Smooth muscle cell (in vitro differentiated cells): ENCODE measurements at regions not wholly inside any gene's neighbourhood (a gene's known extent, or its start where the extent isn't known, plus 50 kb on each side); places are given as distances from the start of the nearest gene placed in this dataset.

Source experiments
- DNase-seq: peaks from one replicate; lab custom pipeline; 2025; ENCODE audit not compliant: unreplicated experiment; lab: John Stamatoyannopoulos, UW
- H2AFZ ChIP-seq: fragments of 200-600 bp; sonication (generic); 2 replicates; pipeline ENCODE4 v1.6.0; 2016; ENCODE audit warnings: antibody characterized with exemption, low read depth, mild to moderate bottlenecking
- H3F3A ChIP-seq: fragments of 200-600 bp; sonication (generic); 2 replicates; pipeline ENCODE4 v1.6.0; 2017; ENCODE audit warnings: antibody characterized with exemption, low read depth
- H3K27ac ChIP-seq: fragments of 200-600 bp; sonication (generic); 2 replicates; pipeline ENCODE4 v1.5.1; 2016; ENCODE audit warnings: low read depth, mild to moderate bottlenecking
- H3K27me3 ChIP-seq: fragments of 200-600 bp; sonication (generic); 2 replicates; pipeline ENCODE4 v1.6.1; 2016; ENCODE audit warnings: low read depth, mild to moderate bottlenecking
- H3K36me3 ChIP-seq: fragments of 200-600 bp; sonication (generic); 2 replicates; pipeline ENCODE4 v1.5.1; 2016; ENCODE audit warnings: low read depth
- H3K4me1 ChIP-seq: fragments of 200-600 bp; sonication (generic); 2 replicates; pipeline ENCODE4 v1.5.1; 2016; ENCODE audit warnings: low read depth
- H3K4me2 ChIP-seq: fragments of 200-600 bp; sonication (generic); 2 replicates; pipeline ENCODE4 v1.6.0; 2016; ENCODE audit warnings: mild to moderate bottlenecking
- H3K4me3 ChIP-seq: fragments of 200-600 bp; sonication (generic); 2 replicates; pipeline ENCODE4 v1.5.1; 2016; ENCODE audit warnings: mild to moderate bottlenecking
- H3K79me2 ChIP-seq: fragments of 200-600 bp; sonication (generic); 2 replicates; pipeline ENCODE4 v1.6.0; 2016; ENCODE audit warnings: low read depth, mild to moderate bottlenecking
- H3K9ac ChIP-seq: fragments of 200-600 bp; sonication (generic); 2 replicates; pipeline ENCODE4 v1.6.0; 2016; ENCODE audit warnings: low read depth
- H3K9me3 ChIP-seq: fragments of 200-600 bp; sonication (generic); replicated peaks from 2 replicates; pipeline ENCODE4 v1.5.1; 2016; ENCODE audit warnings: low read depth
- H4K20me1 ChIP-seq: fragments of 200-600 bp; sonication (generic); 2 replicates; pipeline ENCODE4 v1.6.0; 2016; ENCODE audit warnings: low read depth
- whole genome bisulfite sequencing: methylation state at CpG from one replicate; pipeline ENCODE4 v1.1.7; 2016; ENCODE audit warnings: low lambda C conversion rate; 5-methylcytosine and 5-hydroxymethylcytosine counted together
- TF ChIP-seq, protein P1 (sequence below): fragments of 200-600 bp; sonication (generic); IDR thresholded peaks from 2 replicates; pipeline ENCODE4 v1.5.1; 2017; ENCODE audit warnings: borderline replicate concordance, mild to moderate bottlenecking, antibody characterized with exemption; ENCODE audit not compliant: insufficient read depth, poor library complexity, severe bottlenecking

DNA sequence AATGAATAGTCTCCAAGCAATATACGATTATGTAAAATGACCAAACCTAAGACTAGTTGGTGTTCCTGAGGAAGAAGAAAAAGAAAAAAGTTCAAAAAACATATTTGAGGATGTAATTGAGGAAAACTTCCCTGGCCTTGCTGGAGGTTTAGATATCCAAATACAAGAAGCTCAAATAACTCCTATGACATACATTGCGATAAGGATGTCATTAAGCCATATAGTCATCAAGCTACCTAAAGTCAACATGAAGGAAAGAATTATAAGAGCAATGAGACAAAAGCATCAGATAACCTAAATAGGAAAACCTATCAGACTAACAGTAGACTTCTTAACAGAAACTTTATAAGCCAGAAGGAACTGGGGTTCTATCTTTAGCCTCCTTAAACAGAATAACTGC is 231.1 kb downstream of the TUSC7 start:
- Histone ChIP-seq H3K27ac (no peak overlapping the region), H3K4me1 (no peaks in the 10 kb centered on the region), H3K4me3 (no peak overlapping the region), H4K20me1 (no peaks in the 10 kb centered on the region), H3K9me3 (no peaks in the 10 kb centered on the region), H3K79me2 (no peaks in the 10 kb centered on the region), H3F3A (no peaks in the 10 kb centered on the region), H3K36me3 (no peaks in the 10 kb centered on the region), H3K4me2 (no peak overlapping the region), H2AFZ (no peak overlapping the region), H3K9ac (no peak overlapping the region), H3K27me3 (no peaks in the 10 kb centered on the region)
- 93% methylated on average over 2 of the region's 2 CpGs for WGBS
- TF ChIP-seq, protein P1, sequence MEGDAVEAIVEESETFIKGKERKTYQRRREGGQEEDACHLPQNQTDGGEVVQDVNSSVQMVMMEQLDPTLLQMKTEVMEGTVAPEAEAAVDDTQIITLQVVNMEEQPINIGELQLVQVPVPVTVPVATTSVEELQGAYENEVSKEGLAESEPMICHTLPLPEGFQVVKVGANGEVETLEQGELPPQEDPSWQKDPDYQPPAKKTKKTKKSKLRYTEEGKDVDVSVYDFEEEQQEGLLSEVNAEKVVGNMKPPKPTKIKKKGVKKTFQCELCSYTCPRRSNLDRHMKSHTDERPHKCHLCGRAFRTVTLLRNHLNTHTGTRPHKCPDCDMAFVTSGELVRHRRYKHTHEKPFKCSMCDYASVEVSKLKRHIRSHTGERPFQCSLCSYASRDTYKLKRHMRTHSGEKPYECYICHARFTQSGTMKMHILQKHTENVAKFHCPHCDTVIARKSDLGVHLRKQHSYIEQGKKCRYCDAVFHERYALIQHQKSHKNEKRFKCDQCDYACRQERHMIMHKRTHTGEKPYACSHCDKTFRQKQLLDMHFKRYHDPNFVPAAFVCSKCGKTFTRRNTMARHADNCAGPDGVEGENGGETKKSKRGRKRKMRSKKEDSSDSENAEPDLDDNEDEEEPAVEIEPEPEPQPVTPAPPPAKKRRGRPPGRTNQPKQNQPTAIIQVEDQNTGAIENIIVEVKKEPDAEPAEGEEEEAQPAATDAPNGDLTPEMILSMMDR: no peak
- DNase-seq: no peak

DNA sequence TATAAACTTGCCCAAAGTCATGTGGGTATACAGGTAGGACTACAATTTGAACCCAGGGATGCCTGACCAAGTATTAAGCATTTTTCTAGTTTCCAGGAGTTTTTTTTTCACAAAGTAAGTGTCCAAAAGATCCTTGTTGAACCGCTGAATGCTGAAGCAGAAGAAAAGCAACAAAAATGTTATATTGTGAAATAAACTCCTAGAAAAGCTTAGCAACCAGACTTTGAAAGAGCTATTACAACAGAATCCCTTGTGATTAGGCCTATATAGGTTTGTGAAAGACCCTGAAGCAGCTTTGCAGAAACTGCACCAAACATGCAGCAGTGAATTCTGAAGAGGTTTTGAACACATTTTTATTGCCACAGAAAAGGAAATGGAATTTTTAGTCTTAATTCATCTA is 236.8 kb downstream of the TUSC7 start:
- no peak overlapping the region for H3K9ac ChIP-seq
- WGBS: 92% methylated on average over 1 of the region's 1 CpG
- no peak overlapping the region for H2AFZ ChIP-seq
- no peaks in the 10 kb centered on the region for H3K79me2 ChIP-seq
- DNase-seq: no peak
- H3K4me3 ChIP-seq: no peak overlapping the region
- no peaks in the 10 kb centered on the region for H3K9me3 ChIP-seq
- H3K4me2 ChIP-seq: no peak overlapping the region
- H3K4me1 ChIP-seq: peaks cover 19% of the 10 kb centered on the region
- no peaks in the 10 kb centered on the region for H3F3A ChIP-seq
- H4K20me1 ChIP-seq: no peaks in the 10 kb centered on the region
- TF ChIP-seq, protein P1: no peak
- no peak overlapping the region for H3K27ac ChIP-seq
- no peaks in the 10 kb centered on the region for H3K36me3 ChIP-seq
- H3K27me3 ChIP-seq: no peaks in the 10 kb centered on the region

DNA sequence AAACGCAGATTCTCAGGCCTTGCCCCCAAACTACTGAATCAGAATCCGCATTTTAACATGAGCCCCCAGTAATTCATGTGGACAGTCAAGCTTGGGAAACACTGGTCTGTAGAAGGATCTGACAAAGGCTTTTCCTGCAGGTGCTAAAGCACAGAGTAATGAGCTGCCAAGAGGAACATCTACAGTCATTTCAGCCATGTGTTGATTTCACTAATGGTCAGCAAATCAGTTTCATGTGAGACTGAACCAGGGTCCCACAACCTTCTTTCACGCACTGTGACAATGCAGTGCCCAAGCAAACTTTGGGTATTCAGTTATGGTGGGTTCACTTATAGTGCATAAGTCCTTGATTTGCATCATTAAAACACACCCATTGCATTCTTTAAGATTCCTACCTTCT is 237.6 kb downstream of the TUSC7 start:
- 95% methylated on average over 3 of the region's 3 CpGs for WGBS
- H3K4me1 ChIP-seq: peaks cover 19% of the 10 kb centered on the region

DNA sequence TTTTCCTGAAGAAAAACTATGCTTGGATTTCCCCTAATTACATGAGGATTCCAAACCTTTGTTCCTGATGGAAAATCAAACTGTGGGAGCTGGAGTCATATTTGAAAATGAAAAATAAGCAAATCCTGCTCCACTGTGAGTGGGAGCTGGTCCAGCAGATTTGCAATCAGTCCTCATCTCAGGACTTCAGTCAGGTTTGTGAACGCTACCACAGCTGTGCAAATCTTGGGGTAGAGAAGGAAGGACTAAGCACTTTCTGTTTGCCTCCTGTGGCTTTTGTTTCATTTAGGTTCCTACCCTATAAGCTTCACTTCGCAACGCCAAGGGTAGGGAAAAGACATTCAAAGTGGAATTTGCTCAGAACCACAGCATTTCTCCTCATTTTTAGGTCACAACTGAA is 238.2 kb downstream of the TUSC7 start:
- TF ChIP-seq, protein P1: no peak
- Histone ChIP-seq H3K9ac (no peak overlapping the region), H3K4me2 (no peak overlapping the region), H3K27ac (no peak overlapping the region), H3F3A (no peaks in the 10 kb centered on the region), H3K79me2 (no peaks in the 10 kb centered on the region), H3K4me1 (peaks cover 19% of the 10 kb centered on the region), H2AFZ (no peak overlapping the region), H4K20me1 (no peaks in the 10 kb centered on the region), H3K27me3 (no peaks in the 10 kb centered on the region), H3K36me3 (no peaks in the 10 kb centered on the region), H3K9me3 (no peaks in the 10 kb centered on the region), H3K4me3 (no peak overlapping the region)
- 93% methylated on average over 3 of the region's 3 CpGs for WGBS
- no peak for DNase-seq

More for the DNA sequence above, 237.6 kb downstream of the TUSC7 start:
- Histone ChIP-seq H3K4me3 (no peak overlapping the region), H2AFZ (no peak overlapping the region), H3K27me3 (no peaks in the 10 kb centered on the region), H3F3A (no peaks in the 10 kb centered on the region), H3K9me3 (no peaks in the 10 kb centered on the region), H3K4me2 (no peak overlapping the region), H3K9ac (no peak overlapping the region), H3K79me2 (no peaks in the 10 kb centered on the region), H3K36me3 (no peaks in the 10 kb centered on the region), H4K20me1 (no peaks in the 10 kb centered on the region), H3K27ac (no peak overlapping the region)
- TF ChIP-seq, protein P1: no peak
- no peak for DNase-seq
